LNCaP clone FGC (cell line): ENCODE measurements at regions not wholly inside any gene's neighbourhood (a gene's known extent, or its start where the extent isn't known, plus 50 kb on each side); places are given as distances from the start of the nearest gene placed in this dataset.

ENCODE experiments used
- DNase-seq: peaks from one replicate; pipeline ENCODE4 v3.0.0-alpha.2; 2011; ENCODE audit warnings: low read depth
- H3K4me3 ChIP-seq: 2 replicates; pipeline ENCODE4 v1.5.1; 2011; ENCODE audit warnings: mild to moderate bottlenecking, low read depth, low read length, control low read depth
- CTCF ChIP-seq: IDR thresholded peaks from 2 replicates; pipeline ENCODE4 v1.5.1; 2012; ENCODE audit warnings: mild to moderate bottlenecking; ENCODE audit not compliant: control insufficient read depth, insufficient read depth; ENCODE audit errors: extremely low read depth

GRCh38 chr18:64918851-64919250 lies 770.0 kb upstream of the LINC00305 start:
- no peak for DNase-seq
- H3K4me3 ChIP-seq: no peak overlapping the region
- TF ChIP-seq CTCF: no peak

DNA sequence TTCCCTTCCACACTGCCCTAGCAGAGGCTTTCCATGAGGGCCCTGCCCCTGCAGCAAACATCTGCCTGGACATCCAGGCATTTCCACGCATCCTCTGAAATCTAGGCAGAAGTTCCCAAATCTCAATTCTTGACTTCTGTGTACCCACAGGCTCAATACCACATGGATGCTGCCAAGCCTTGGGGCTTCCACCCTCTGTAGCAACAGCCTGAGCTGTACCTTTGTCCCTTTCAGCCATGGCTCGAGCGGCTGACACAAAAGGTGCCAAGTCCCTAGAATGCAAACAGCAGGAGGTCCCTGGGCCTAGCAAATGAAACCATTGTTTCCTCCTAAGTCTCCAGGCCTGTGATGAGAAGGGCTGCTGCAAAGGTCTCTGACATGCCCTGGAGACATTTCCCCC lies 744.5 kb upstream of the LINC00305 start:
- DNase-seq: no peak
- TF ChIP-seq CTCF: no peak
- H3K4me3 ChIP-seq: no peak overlapping the region

GRCh38 chr18:64888956-64889355 lies 740.1 kb upstream of the LINC00305 start:
- no peak for TF ChIP-seq CTCF
- DNase-seq: no peak
- no peak overlapping the region for H3K4me3 ChIP-seq

DNA sequence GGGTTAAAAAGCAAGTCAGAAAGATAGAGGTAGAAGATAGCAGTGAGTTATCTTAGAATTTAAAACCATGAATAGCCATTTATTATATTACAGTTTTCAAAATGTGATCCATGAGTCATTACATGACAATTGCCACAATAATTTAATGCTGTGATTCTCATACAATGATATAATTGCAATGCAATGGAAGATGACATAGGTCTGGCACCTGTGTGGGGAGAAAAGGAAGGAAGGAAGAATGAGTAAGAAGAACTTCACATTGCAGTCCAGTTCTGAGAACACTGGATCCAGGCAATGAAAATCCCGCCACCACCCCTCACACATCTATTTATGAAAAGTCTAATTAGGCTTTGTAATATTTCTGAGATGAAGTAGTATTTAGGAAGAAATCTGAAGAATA lies 738.1 kb upstream of the LINC00305 start:
- no peak for DNase-seq
- TF ChIP-seq CTCF: no peak
- H3K4me3 ChIP-seq: no peak overlapping the region

GRCh38 chr18:64882896-64883295 lies 734.0 kb upstream of the LINC00305 start:
- DNase-seq: no peak
- H3K4me3 ChIP-seq: no peak overlapping the region
- TF ChIP-seq CTCF: no peak

DNA sequence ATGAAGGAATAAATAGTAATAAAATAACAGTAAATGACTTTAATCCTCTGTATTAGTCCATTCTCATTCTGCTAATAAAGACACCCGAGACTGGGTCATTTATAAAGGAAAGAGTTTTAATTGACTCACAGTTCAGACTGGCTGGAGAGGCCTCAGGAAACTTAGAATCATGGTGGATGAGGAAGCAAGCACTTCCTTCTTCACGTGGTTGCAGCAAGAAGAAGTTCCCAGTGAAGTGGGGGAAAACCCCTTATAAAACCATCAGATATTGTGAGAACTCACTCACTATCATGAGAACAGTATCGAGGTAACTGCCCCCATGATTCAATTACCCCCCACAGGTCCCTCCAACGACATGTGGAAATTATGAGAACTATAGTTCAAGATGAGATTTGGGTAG lies 727.9 kb upstream of the LINC00305 start:
- no peak for TF ChIP-seq CTCF
- no peak for DNase-seq
- H3K4me3 ChIP-seq: no peak overlapping the region

- TF ChIP-seq CTCF: no peak
- H3K4me3 ChIP-seq: no peak overlapping the region
- DNase-seq: no peak
Observed at GRCh38 chr18:64872710-64873458, 724.0 kb upstream of the LINC00305 start.
